ENCODE measurements at regions not wholly inside any gene's neighbourhood (a gene's known extent, or its start where the extent isn't known, plus 50 kb on each side); places are given as distances from the start of the nearest gene placed in this dataset.
"Not testable (repeated sequence)": the region's sequence is repeated elsewhere in the genome, so short reads cannot be mapped to it uniquely, and the experiment has no call there.

DNA sequence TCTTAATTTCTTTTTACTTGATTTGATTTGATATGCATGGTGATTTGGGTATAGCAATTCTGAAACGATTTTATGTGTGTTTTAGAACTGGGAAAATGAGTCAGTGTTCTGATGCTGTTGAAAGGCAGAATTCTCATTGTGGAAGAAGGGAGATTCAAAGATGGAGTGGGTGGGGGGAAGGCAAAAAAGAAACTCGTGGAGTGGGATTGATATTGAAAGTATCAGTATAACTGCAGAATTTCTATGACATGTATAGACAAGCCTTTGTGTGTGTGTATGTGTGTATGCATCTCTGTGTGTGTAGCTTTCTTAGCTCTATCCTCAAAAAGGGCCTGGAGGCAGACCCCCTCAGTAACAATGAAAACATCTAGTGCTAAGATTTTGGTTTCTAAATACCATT, 184.3 kb upstream of the OLIG3 start:
- no peak for DNase-seq (ENCODE audit: low spot score)
- Histone ChIP-seq H3K36me3 (no peaks in the 10 kb centered on the region), H4K20me1 (ENCODE audit: low read depth) (no peaks in the 10 kb centered on the region), H3K9ac (no peak overlapping the region), H3K4me1 (no peaks in the 10 kb centered on the region), H3K27ac (no peak overlapping the region), H3K27me3 (no peaks in the 10 kb centered on the region), H3K4me3 (no peak overlapping the region), H3F3A (ENCODE audit: low read depth) (no peaks in the 10 kb centered on the region), H3K9me3 (ENCODE audit: low read depth) (no peaks in the 10 kb centered on the region), H3K4me2 (no peak overlapping the region), H2AFZ (replicated peaks) (no peak overlapping the region), H3K79me2 (ENCODE audit: low read depth) (no peaks in the 10 kb centered on the region)
- H3K9me3 Mint-ChIP-seq, result peaks cover 3% of the 10 kb centered on the region
- H3K27me3 Mint-ChIP-seq (ENCODE audit: insufficient read depth, low read depth), result no peaks in the 10 kb centered on the region
- no peaks in the 10 kb centered on the region for H3K36me3 Mint-ChIP-seq
- no peak overlapping the region for H3K27ac Mint-ChIP-seq
- no peak overlapping the region for H3K4me3 Mint-ChIP-seq
- TF ChIP-seq EZH2phosphoT487 (IDR thresholded peaks at IDR 0.05) (no peak), EZH2 (IDR thresholded peaks at IDR 0.05) (no peak)
- TF ChIP-seq, protein P1, sequence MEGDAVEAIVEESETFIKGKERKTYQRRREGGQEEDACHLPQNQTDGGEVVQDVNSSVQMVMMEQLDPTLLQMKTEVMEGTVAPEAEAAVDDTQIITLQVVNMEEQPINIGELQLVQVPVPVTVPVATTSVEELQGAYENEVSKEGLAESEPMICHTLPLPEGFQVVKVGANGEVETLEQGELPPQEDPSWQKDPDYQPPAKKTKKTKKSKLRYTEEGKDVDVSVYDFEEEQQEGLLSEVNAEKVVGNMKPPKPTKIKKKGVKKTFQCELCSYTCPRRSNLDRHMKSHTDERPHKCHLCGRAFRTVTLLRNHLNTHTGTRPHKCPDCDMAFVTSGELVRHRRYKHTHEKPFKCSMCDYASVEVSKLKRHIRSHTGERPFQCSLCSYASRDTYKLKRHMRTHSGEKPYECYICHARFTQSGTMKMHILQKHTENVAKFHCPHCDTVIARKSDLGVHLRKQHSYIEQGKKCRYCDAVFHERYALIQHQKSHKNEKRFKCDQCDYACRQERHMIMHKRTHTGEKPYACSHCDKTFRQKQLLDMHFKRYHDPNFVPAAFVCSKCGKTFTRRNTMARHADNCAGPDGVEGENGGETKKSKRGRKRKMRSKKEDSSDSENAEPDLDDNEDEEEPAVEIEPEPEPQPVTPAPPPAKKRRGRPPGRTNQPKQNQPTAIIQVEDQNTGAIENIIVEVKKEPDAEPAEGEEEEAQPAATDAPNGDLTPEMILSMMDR (IDR thresholded peaks at IDR 0.05), result no peak
- no peaks in the 10 kb centered on the region for H3K4me1 Mint-ChIP-seq

DNA sequence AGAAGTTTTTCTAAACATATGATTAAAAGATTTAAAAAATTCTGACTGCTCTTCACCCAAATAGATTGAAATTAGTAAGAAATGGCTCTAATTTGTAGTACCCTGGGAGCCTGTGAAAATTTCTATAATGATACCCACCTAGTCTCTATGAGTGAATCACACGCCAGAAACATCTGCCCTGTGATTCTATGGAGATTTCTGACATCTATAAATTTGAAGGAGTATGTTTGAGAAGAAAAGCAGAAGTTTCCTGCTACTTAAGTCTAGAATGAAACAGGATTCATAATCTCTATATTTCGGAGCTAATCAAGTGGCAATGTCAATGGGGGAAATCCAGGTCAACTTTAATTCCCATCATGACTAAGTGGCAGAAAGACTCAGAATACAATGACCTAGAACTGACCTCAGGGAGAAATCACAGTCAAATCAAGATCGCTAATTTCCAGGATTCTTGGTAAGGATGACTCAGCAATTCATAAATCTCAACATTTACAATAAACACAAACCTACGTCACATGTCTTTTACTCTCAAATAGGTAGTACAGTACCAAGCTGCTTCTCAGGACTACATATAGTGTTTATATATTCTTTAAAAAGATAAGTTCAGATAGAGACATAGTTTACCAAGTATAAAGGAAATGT, 186.2 kb upstream of the TNFAIP3 start:
- Histone ChIP-seq H3K4me2 (no peak overlapping the region), H4K20me1 (ENCODE audit: low read depth) (no peaks in the 10 kb centered on the region), H3K4me3 (no peak overlapping the region), H3K9ac (no peak overlapping the region), H3K27ac (no peak overlapping the region), H3F3A (ENCODE audit: low read depth) (no peaks in the 10 kb centered on the region), H3K79me2 (ENCODE audit: low read depth) (no peaks in the 10 kb centered on the region), H2AFZ (replicated peaks) (no peak overlapping the region), H3K4me1 (no peaks in the 10 kb centered on the region), H3K27me3 (no peaks in the 10 kb centered on the region), H3K9me3 (ENCODE audit: low read depth) (no peaks in the 10 kb centered on the region), H3K36me3 (no peaks in the 10 kb centered on the region)
- H3K27me3 Mint-ChIP-seq (ENCODE audit: insufficient read depth, low read depth), result no peaks in the 10 kb centered on the region
- no peak overlapping the region for H3K27ac Mint-ChIP-seq
- H3K36me3 Mint-ChIP-seq, result no peaks in the 10 kb centered on the region
- no peaks in the 10 kb centered on the region for H3K4me1 Mint-ChIP-seq
- no peak overlapping the region for H3K4me3 Mint-ChIP-seq
- DNase-seq (ENCODE audit: low spot score), result no peak
- no peak for TF ChIP-seq EZH2 (IDR thresholded peaks at IDR 0.05)
- peaks cover 3% of the 10 kb centered on the region for H3K9me3 Mint-ChIP-seq

DNA sequence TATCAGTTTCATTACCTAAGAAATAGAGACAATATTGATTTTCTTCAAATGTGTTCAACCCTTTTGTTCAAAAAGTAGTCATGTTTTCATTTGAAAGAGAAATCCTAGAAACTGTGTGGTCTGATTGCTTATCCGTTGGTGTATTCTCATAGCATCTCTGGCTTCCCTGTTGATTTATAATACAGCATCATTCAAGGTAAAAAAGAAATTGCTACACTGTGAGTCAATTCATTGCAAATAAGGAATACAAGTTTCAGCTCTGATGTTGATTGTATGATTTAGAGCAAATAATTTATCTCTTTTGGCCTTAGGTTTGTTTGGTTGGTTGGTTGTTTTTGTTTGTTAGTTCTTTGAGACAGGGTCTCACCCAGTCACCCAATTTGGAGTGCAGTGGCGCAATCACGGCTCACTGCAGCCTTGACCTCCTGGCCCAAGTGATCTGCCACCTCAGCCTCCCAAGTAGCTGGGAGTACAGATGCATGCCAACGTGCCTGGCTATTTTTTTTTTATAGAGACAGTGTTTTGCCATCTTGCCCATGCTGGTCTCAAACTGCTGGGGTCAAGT, 185.5 kb upstream of the TNFAIP3 start:
- no peak for TF ChIP-seq EZH2 (IDR thresholded peaks at IDR 0.05)
- H3K9me3 Mint-ChIP-seq, result peaks cover 3% of the 10 kb centered on the region
- no peaks in the 10 kb centered on the region for H3K36me3 Mint-ChIP-seq
- no peak for DNase-seq (ENCODE audit: low spot score)
- H3K4me1 ChIP-seq, result peaks cover under 1% of the 10 kb centered on the region
- H3K27ac ChIP-seq, result no peak overlapping the region
- no peaks in the 10 kb centered on the region for H3K79me2 ChIP-seq (ENCODE audit: low read depth)
- no peak overlapping the region for H3K9ac ChIP-seq
- H3K4me1 Mint-ChIP-seq, result no peaks in the 10 kb centered on the region
- H3K4me3 ChIP-seq, result no peak overlapping the region
- H3K9me3 ChIP-seq (ENCODE audit: low read depth), result no peaks in the 10 kb centered on the region
- no peak overlapping the region for H2AFZ ChIP-seq (replicated peaks)
- no peaks in the 10 kb centered on the region for H3K27me3 Mint-ChIP-seq (ENCODE audit: insufficient read depth, low read depth)
- no peaks in the 10 kb centered on the region for H3F3A ChIP-seq (ENCODE audit: low read depth)
- no peak overlapping the region for H3K4me3 Mint-ChIP-seq
- H3K36me3 ChIP-seq, result no peaks in the 10 kb centered on the region
- H3K27me3 ChIP-seq, result no peaks in the 10 kb centered on the region
- no peak overlapping the region for H3K4me2 ChIP-seq
- no peak overlapping the region for H3K27ac Mint-ChIP-seq
- H4K20me1 ChIP-seq (ENCODE audit: low read depth), result no peaks in the 10 kb centered on the region

DNA sequence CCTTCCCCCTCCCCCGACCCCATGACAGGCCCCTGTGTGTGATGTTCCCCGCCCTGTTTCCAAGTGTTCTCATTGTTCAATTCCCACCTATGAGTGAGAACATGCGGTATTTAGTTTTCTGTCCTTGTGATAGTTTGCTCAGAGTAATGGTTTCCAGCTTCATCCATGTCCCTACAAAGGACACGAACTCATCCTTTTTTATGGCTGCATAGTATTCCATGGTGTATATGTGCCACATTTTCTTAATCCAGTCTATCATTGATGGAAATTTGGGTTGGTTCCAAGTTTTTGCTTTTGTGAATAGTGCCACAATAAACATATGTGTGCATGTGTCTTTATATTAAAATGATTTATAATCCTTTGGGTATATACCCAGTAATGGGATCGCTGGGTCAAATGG, 184.4 kb upstream of the TNFAIP3 start:
- not testable (repeated sequence) for H3K4me3 Mint-ChIP-seq; H3K4me3 ChIP-seq; H3K9me3 Mint-ChIP-seq; H3K4me2 ChIP-seq; H3F3A ChIP-seq (ENCODE audit: low read depth); H3K27me3 ChIP-seq; H3K27me3 Mint-ChIP-seq (ENCODE audit: insufficient read depth, low read depth); H3K79me2 ChIP-seq (ENCODE audit: low read depth); H3K4me1 ChIP-seq; H3K9me3 ChIP-seq (ENCODE audit: low read depth); DNase-seq (ENCODE audit: low spot score); H3K27ac Mint-ChIP-seq; H3K4me1 Mint-ChIP-seq; H2AFZ ChIP-seq (replicated peaks); H4K20me1 ChIP-seq (ENCODE audit: low read depth); H3K27ac ChIP-seq; H3K9ac ChIP-seq; H3K36me3 ChIP-seq; H3K36me3 Mint-ChIP-seq

DNA sequence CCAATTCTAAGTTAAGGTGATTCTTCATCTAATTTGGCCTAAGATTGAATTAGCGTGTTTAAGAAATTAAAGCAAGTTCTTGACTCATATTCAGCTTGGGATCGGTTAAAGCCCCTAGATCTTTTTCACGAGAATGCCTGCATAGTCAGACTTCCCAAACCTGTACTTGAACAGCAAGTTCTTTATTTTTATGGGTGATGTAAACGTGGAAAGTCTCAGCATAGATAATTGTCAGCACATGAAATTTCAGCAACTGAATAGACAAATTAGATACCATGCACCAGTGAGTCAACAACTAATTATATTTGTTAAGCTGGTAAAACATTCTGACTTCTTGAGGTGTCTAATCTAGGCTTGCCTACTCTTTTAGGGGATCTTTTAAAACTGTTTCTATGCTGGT, 183.1 kb upstream of the TNFAIP3 start:
- no peaks in the 10 kb centered on the region for H3K27me3 ChIP-seq
- no peaks in the 10 kb centered on the region for H3K27me3 Mint-ChIP-seq (ENCODE audit: insufficient read depth, low read depth)
- H3K79me2 ChIP-seq (ENCODE audit: low read depth), result no peaks in the 10 kb centered on the region
- H2AFZ ChIP-seq (replicated peaks), result no peak overlapping the region
- no peaks in the 10 kb centered on the region for H3K4me1 Mint-ChIP-seq
- H3K4me3 Mint-ChIP-seq, result no peak overlapping the region
- no peak overlapping the region for H3K27ac Mint-ChIP-seq
- no peak overlapping the region for H3K4me3 ChIP-seq
- DNase-seq (ENCODE audit: low spot score), result no peak
- H3K36me3 Mint-ChIP-seq, result no peaks in the 10 kb centered on the region
- no peak overlapping the region for H3K9ac ChIP-seq
- H3K4me2 ChIP-seq, result no peak overlapping the region
- no peaks in the 10 kb centered on the region for H3K9me3 ChIP-seq (ENCODE audit: low read depth)
- H3F3A ChIP-seq (ENCODE audit: low read depth), result no peaks in the 10 kb centered on the region
- no peaks in the 10 kb centered on the region for H4K20me1 ChIP-seq (ENCODE audit: low read depth)
- no peaks in the 10 kb centered on the region for H3K36me3 ChIP-seq
- H3K27ac ChIP-seq, result no peak overlapping the region
- H3K4me1 ChIP-seq, result peaks cover 9% of the 10 kb centered on the region
- TF ChIP-seq EZH2phosphoT487 (IDR thresholded peaks at IDR 0.05) (no peak), EZH2 (IDR thresholded peaks at IDR 0.05) (no peak)
- TF ChIP-seq, protein P1 (IDR thresholded peaks at IDR 0.05), result no peak
- peaks cover 3% of the 10 kb centered on the region for H3K9me3 Mint-ChIP-seq

Measured in neural progenitor cell (in vitro differentiated cells).